IPS DF 4.7 (cell line): ENCODE measurements at regions not wholly inside any gene's neighbourhood (a gene's known extent, or its start where the extent isn't known, plus 50 kb on each side); places are given as distances from the start of the nearest gene placed in this dataset.

Source experiments
- DNase-seq: peaks from one replicate; pipeline ENCODE4 v3.0.0-alpha.2; 2013; ENCODE audit warnings: low spot score; ENCODE audit errors: extremely low read depth

GRCh38 chr9:130755377-130756007, 61.9 kb downstream of the EXOSC2 start:
- DNase-seq = no peak

GRCh38 chr9:130756037-130756436, 62.5 kb downstream of the EXOSC2 start:
- no peak for DNase-seq

- no peak for DNase-seq
Observed at GRCh38 chr9:130756455-130757152, 63.0 kb downstream of the EXOSC2 start.

- no peak for DNase-seq
Observed at GRCh38 chr9:130759738-130760137, 66.2 kb downstream of the EXOSC2 start.

GRCh38 chr9:130763331-130764171, 70.0 kb downstream of the EXOSC2 start:
- DNase-seq = no peak

GRCh38 chr9:130765137-130766020, 69.7 kb upstream of the ABL1 start:
- DNase-seq = no peak

- DNase-seq = no peak
Observed at GRCh38 chr9:130766021-130766926, 68.8 kb upstream of the ABL1 start.

- DNase-seq = no peak
Observed at GRCh38 chr9:130766927-130767307, 68.1 kb upstream of the ABL1 start.

GRCh38 chr9:130768265-130768664, 66.8 kb upstream of the ABL1 start:
- no peak for DNase-seq

- DNase-seq = no peak
Observed at GRCh38 chr9:130768891-130769403, 66.1 kb upstream of the ABL1 start.

- no peak for DNase-seq
Observed at GRCh38 chr9:130770093-130770492, 65.0 kb upstream of the ABL1 start.

- peak; percentile 38 for DNase-seq
Observed at GRCh38 chr9:130770679-130771442, 64.2 kb upstream of the ABL1 start.

- no peak for DNase-seq
Observed at GRCh38 chr9:130772185-130772584, 62.9 kb upstream of the ABL1 start.

GRCh38 chr9:130774183-130774582, 60.9 kb upstream of the ABL1 start:
- DNase-seq = no peak

- no peak for DNase-seq
Observed at GRCh38 chr9:130775336-130775991, 59.6 kb upstream of the ABL1 start.

- DNase-seq = no peak
Observed at GRCh38 chr9:130779153-130779855, 55.8 kb upstream of the ABL1 start.

GRCh38 chr9:130780415-130780814, 54.6 kb upstream of the ABL1 start:
- DNase-seq = no peak

- DNase-seq = no peak
Observed at GRCh38 chr9:130780865-130781504, 54.1 kb upstream of the ABL1 start.
